Activated T-cell treated with anti-CD3 and anti-CD28 coated beads, Interleukin-2, amount 50 U/mL, for 4 hours (primary cell): ENCODE measurements at regions not wholly inside any gene's neighbourhood (a gene's known extent, or its start where the extent isn't known, plus 50 kb on each side); places are given as distances from the start of the nearest gene placed in this dataset.

Experiments
- ATAC-seq, 2 donors: fragments of 200-7000 bp; cut with Tn5 transposase; one replicate each; pipeline ENCODE4 v1.10.0; 2021
- DNase-seq: peaks from one replicate; pipeline ENCODE4 v3.0.0-alpha.2; 2020
- H3K27me3 Mint-ChIP-seq: one replicate; pipeline ENCODE4 v1.8.0; 2021; ENCODE audit warnings: low read depth, mixed read lengths
- H3K36me3 Mint-ChIP-seq: one replicate; pipeline ENCODE4 v1.8.0; 2022; ENCODE audit warnings: mixed read lengths; ENCODE audit not compliant: insufficient read depth
- H3K4me1 Mint-ChIP-seq: one replicate; pipeline ENCODE4 v1.8.0; 2021; ENCODE audit warnings: low read depth, mixed read lengths
- H3K4me3 Mint-ChIP-seq: one replicate; pipeline ENCODE4 v1.8.0; 2021; ENCODE audit warnings: mild to moderate bottlenecking, moderate library complexity, mixed read lengths
- H3K9me3 Mint-ChIP-seq: one replicate; pipeline ENCODE4 v1.8.0; 2021; ENCODE audit warnings: mixed read lengths

- peaks cover 5% of the 10 kb centered on the region for H3K9me3 Mint-ChIP-seq
- no peak for DNase-seq
- H3K4me1 Mint-ChIP-seq: no peaks in the 10 kb centered on the region
- H3K4me3 Mint-ChIP-seq: no peak overlapping the region
- no peak for ATAC-seq
- H3K36me3 Mint-ChIP-seq: no peaks in the 10 kb centered on the region
- H3K27me3 Mint-ChIP-seq: peaks cover 2% of the 10 kb centered on the region
These were observed 216.3 kb downstream of the CETN3 start for GRCh38 chr5:90193185-90193822.

GRCh38 chr5:90191352-90192045 is 218.1 kb downstream of the CETN3 start:
- Mint-ChIP-seq H3K9me3 (peaks cover 5% of the 10 kb centered on the region), H3K36me3 (no peaks in the 10 kb centered on the region), H3K4me3 (no peak overlapping the region), H3K27me3 (peaks cover 2% of the 10 kb centered on the region), H3K4me1 (no peaks in the 10 kb centered on the region)
- DNase-seq (no peak), ATAC-seq (no peak)

GRCh38 chr5:90185897-90186468 is 223.6 kb downstream of the CETN3 start:
- Mint-ChIP-seq H3K4me1 (no peaks in the 10 kb centered on the region), H3K36me3 (no peaks in the 10 kb centered on the region), H3K27me3 (peaks cover 2% of the 10 kb centered on the region), H3K4me3 (no peak overlapping the region), H3K9me3 (no peaks in the 10 kb centered on the region)
- DNase-seq: no peak
- no peak for ATAC-seq

- Mint-ChIP-seq H3K9me3 (peaks cover under 1% of the 10 kb centered on the region), H3K4me3 (no peak overlapping the region), H3K36me3 (no peaks in the 10 kb centered on the region), H3K4me1 (no peaks in the 10 kb centered on the region), H3K27me3 (no peaks in the 10 kb centered on the region)
- ATAC-seq: no peak
- no peak for DNase-seq
These were observed 224.8 kb downstream of the CETN3 start for GRCh38 chr5:90184764-90185163.

- Mint-ChIP-seq H3K4me3 (no peak overlapping the region), H3K4me1 (no peaks in the 10 kb centered on the region), H3K27me3 (no peaks in the 10 kb centered on the region), H3K36me3 (no peaks in the 10 kb centered on the region), H3K9me3 (peaks cover 4% of the 10 kb centered on the region)
- DNase-seq: no peak
- ATAC-seq: no peak
These were observed 226.8 kb downstream of the CETN3 start for GRCh38 chr5:90182726-90183125.

- DNase-seq: no peak
- Mint-ChIP-seq H3K4me3 (no peak overlapping the region), H3K4me1 (no peaks in the 10 kb centered on the region), H3K9me3 (no peaks in the 10 kb centered on the region), H3K27me3 (no peaks in the 10 kb centered on the region), H3K36me3 (no peaks in the 10 kb centered on the region)
- ATAC-seq: no peak
These were observed 235.3 kb downstream of the CETN3 start for GRCh38 chr5:90174236-90174635.

GRCh38 chr5:90173299-90174030 is 236.1 kb downstream of the CETN3 start:
- no peaks in the 10 kb centered on the region for H3K27me3 Mint-ChIP-seq
- ATAC-seq (no peak), DNase-seq (no peak)
- H3K9me3 Mint-ChIP-seq: no peaks in the 10 kb centered on the region
- H3K36me3 Mint-ChIP-seq: no peaks in the 10 kb centered on the region
- no peaks in the 10 kb centered on the region for H3K4me1 Mint-ChIP-seq
- H3K4me3 Mint-ChIP-seq: no peak overlapping the region

GRCh38 chr5:90171466-90171865 is 238.1 kb downstream of the CETN3 start:
- H3K27me3 Mint-ChIP-seq: no peaks in the 10 kb centered on the region
- H3K36me3 Mint-ChIP-seq: no peaks in the 10 kb centered on the region
- no peaks in the 10 kb centered on the region for H3K4me1 Mint-ChIP-seq
- H3K4me3 Mint-ChIP-seq: no peak overlapping the region
- H3K9me3 Mint-ChIP-seq: no peaks in the 10 kb centered on the region
- no peak for DNase-seq
- ATAC-seq: no peak

- no peak for DNase-seq
- ATAC-seq: no peak
- Mint-ChIP-seq H3K36me3 (no peaks in the 10 kb centered on the region), H3K9me3 (no peaks in the 10 kb centered on the region), H3K4me1 (no peaks in the 10 kb centered on the region), H3K4me3 (no peak overlapping the region), H3K27me3 (peaks cover 2% of the 10 kb centered on the region)
These were observed 239.3 kb downstream of the CETN3 start for GRCh38 chr5:90170261-90170660.

GRCh38 chr5:90169078-90169477 is 240.5 kb downstream of the CETN3 start:
- H3K4me3 Mint-ChIP-seq: no peak overlapping the region
- no peaks in the 10 kb centered on the region for H3K36me3 Mint-ChIP-seq
- H3K4me1 Mint-ChIP-seq: no peaks in the 10 kb centered on the region
- H3K27me3 Mint-ChIP-seq: peaks cover 2% of the 10 kb centered on the region
- ATAC-seq: no peak
- H3K9me3 Mint-ChIP-seq: no peaks in the 10 kb centered on the region
- no peak for DNase-seq

GRCh38 chr5:90168399-90168798 is 241.2 kb downstream of the CETN3 start:
- no peak for ATAC-seq
- H3K36me3 Mint-ChIP-seq: no peaks in the 10 kb centered on the region
- no peak overlapping the region for H3K4me3 Mint-ChIP-seq

GRCh38 chr5:90166816-90167215 is 242.7 kb downstream of the CETN3 start:
- H3K36me3 Mint-ChIP-seq: no peaks in the 10 kb centered on the region
- H3K4me1 Mint-ChIP-seq: no peaks in the 10 kb centered on the region
- peaks cover 2% of the 10 kb centered on the region for H3K27me3 Mint-ChIP-seq
- H3K9me3 Mint-ChIP-seq: no peaks in the 10 kb centered on the region
- ATAC-seq: no peak
- DNase-seq: no peak
- no peak overlapping the region for H3K4me3 Mint-ChIP-seq

More at GRCh38 chr5:90168399-90168798, 241.2 kb downstream of the CETN3 start:
- Mint-ChIP-seq H3K4me1 (no peaks in the 10 kb centered on the region), H3K9me3 (no peaks in the 10 kb centered on the region), H3K27me3 (peaks cover 2% of the 10 kb centered on the region)
- DNase-seq: no peak

GRCh38 chr5:90162324-90162723 is 247.2 kb downstream of the CETN3 start:
- ATAC-seq: no peak
- no peaks in the 10 kb centered on the region for H3K9me3 Mint-ChIP-seq
- no peaks in the 10 kb centered on the region for H3K36me3 Mint-ChIP-seq
- no peak for DNase-seq
- no peaks in the 10 kb centered on the region for H3K4me1 Mint-ChIP-seq
- H3K27me3 Mint-ChIP-seq: peaks cover 2% of the 10 kb centered on the region
- no peak overlapping the region for H3K4me3 Mint-ChIP-seq

GRCh38 chr5:90161414-90161813 is 248.1 kb downstream of the CETN3 start:
- DNase-seq: no peak
- Mint-ChIP-seq H3K27me3 (peaks cover 2% of the 10 kb centered on the region), H3K9me3 (no peaks in the 10 kb centered on the region)

More at GRCh38 chr5:90161414-90161813, 248.1 kb downstream of the CETN3 start:
- no peaks in the 10 kb centered on the region for H3K4me1 Mint-ChIP-seq
- ATAC-seq: no peak
- no peaks in the 10 kb centered on the region for H3K36me3 Mint-ChIP-seq
- no peak overlapping the region for H3K4me3 Mint-ChIP-seq
